HG03175 (cell line): ENCODE measurements at regions not wholly inside any gene's neighbourhood (a gene's known extent, or its start where the extent isn't known, plus 50 kb on each side); places are given as distances from the start of the nearest gene placed in this dataset.
"Not testable (repeated sequence)": the region's sequence is repeated elsewhere in the genome, so short reads cannot be mapped to it uniquely, and the experiment has no call there.

ENCODE experiments used
- ATAC-seq: cut with Tn5 transposase; IDR thresholded peaks from one replicate; pipeline ENCODE4 v1.9.1; 2021; ENCODE audit warnings: mild to moderate bottlenecking, moderate library complexity; ENCODE audit not compliant: unreplicated experiment

DNA sequence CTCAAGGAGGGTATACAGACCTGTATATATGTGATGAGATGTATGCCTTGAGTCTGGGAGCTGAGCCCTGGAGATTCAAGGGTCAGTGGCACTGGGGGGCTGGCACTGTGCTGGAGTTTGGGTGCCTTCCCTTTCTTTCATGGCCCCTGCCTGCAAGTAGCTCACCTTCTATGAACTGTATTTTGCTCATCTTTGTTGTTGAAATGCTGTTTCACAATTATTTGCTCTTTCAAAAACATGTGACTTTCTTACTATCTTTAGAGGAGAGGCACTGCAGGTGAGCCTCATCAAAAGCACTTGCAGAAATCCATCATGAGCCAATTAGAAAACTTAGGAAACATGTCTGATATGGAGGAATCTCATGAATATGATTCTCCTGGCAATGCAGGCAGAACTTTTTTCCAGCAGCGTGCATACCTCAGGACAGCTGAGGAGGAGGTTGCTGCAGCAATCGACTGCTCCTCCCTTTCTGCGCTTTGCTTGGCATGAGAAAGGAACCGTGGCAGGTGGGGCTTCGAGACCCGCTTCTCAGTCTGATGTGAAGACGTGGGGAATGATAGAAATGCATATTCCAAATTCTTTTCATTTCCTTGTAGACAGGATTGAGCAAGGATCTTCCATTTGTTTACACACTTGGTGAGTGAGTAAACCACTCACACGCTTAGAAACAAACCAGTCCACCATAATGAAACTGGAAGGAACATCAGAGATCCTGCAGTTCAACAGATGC is 178.4 kb upstream of the E2F8 start:
- no peak for ATAC-seq

DNA sequence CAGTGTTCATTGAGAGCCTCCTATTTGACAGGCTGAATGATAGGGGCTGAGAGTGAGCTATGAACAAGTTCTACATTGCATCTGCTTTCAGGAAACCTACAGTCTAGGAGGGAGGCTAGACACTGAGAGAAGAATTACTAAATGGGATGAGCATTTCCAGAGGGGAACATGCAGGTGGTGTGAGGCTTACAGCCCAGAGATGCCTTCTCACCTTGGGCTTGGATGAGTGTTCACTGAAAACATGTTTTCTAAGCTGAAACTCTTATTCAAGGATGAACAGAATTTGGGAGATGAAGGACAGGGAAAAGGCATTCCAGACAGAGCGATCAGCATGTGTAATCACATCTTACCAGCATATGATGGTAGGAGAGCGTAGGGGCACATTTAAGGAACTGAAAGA is 177.5 kb upstream of the E2F8 start:
- ATAC-seq = no peak

DNA sequence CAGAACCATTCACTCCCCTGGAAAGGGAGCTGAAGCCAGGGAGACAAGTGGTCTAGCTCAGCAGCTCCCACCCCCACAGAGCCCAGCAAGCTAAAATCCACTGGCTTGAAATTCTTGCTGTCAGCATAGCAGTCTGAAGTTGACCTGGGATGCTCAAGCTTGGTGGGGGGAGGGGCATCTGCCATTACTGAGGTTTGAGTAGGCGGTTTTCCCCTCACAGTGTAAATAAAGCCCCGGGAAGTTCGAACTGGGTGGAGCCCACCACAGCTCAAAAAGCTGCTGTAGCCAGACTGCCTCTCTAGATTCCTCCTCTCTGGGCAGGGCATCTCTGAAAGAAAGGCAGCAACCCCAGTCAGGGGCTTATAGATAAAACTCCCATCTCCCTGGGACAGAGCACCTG is 171.3 kb upstream of the E2F8 start:
- not testable (repeated sequence) for ATAC-seq

DNA sequence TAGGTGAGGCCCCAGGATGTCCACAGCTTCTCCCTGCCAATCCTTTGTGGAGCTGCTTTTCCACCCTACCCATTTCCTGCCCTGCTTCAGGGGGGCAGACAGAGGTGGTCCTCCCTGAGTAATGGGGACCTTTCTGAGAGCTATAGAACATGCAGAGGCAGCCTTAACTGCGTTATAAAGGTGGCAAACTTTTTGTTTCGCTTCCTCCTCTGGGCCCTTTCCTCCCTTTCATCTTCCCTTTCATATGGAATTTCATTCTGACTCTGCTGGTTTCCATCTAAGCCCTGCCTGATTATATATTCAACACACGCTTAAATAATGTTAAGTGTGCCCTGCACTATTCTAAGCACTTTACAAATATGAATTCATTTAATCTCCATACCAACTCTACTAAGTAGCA is 169.3 kb upstream of the E2F8 start:
- no peak for ATAC-seq

DNA sequence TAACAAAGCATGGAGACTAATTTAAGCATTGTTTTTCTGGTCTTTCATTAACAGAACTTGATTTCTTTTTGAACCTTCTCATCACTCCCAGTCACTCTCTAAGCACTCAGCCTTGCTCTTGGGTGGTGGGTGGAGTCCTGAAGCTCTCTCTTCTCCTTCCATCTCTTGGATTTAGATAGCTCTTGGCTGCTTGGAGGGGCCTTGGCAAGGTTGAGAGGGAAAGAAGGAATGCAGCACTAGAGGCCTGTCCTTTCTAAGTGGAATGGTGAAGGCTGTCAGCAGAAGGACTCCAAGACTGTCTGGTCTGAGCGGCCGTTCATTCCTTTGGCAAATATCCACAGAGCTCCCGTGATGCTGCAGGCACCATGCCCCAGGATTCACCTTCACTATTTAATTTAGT is 168.6 kb upstream of the E2F8 start:
- ATAC-seq = no peak

DNA sequence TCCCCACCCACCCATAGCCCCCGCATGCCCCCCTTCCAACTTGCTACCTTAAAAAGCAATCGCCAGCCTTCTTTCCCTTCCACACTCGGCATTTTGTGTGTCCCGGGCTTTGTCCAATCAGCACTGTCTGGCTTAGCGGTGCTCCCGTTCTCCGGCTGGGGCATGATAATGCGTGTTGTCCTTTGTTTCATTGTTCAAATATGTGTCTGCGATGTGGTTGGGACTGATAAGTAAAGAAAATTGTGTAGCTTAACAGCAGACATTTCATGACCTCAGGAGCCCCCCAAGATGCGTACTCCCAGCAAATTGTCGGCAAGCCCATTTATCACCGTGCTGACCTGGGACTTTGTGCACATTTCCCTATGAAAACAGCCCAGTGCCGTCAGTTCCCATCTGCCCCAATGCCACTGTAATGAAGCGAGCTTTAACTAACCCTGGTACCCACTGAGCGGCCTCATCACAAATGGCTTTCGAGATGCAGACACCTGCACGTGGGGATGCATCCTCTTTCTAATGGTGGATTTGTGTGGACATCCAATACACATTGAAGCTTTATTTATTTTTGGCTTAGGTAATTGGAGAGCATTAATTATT is 167.0 kb upstream of the E2F8 start:
- ATAC-seq = no peak

DNA sequence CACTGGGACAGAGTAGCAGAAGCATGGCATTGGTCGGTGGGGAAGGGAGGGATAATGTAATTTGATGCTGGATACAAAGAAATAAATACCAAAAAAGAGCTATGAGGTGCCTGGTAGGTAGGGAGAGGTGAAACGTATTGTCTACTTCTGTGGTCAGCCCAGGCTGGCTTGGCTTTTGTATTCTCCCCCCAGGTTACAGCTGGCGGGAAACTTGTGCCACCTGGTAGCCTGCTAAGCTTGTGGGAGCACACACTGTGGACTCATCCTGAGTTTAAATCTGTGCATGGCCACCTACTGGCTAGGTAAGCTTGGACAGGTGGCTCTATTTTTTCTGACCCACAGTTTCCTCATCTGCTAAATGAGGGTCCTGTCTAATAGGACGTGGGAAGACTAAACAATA is 165.2 kb upstream of the E2F8 start:
- no peak for ATAC-seq

DNA sequence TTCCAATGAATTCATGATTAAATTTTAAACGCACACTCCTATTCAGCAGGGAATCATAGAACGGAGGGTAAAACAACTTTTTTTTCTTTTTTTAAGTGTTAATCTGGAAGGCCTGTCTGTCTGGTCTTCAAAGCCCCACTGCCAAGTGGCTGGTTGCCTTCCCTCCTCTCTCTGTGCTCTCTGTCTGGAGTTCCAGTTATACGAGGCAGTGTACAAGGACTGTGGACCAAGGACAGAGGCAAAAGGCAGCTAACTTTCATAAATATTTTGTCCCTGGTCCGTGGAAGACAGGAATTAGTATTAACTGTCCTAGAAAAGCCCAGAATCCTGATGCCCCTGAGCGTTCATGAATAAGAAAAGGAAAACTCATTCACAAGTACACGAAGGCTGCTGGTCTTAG is 164.0 kb upstream of the E2F8 start:
- ATAC-seq = no peak

DNA sequence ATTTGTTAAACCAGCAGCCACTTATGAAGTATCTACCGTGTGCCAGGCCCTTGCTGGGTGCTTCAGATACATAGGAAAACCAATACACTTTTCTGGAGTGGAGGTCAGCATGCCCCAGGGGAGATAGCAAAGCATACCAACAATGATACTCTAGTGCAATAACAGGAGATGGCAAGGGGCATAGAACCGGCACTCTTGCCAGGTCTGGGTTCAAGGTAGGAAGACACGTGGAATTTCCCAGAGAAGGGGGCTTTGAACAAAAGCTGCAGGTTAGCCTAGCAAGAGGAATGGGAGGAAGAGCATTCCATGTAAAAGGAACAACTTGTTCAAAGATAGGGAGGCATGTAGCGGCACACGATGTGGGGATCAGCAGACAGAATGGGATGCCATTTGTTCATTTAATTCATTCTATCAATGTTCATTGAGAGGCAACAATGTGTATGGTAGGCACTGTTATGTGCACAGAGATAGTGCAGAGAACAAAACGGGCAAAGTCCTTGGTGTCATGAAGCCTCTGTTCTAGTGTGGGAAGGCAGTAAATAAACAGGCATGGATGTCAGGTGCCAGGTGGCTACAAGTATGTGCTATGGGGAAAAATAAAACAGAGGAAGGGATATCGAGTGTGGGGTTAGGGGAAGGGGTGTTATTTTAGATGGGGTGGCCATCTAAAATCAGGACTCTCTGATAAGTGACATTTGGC is 162.6 kb upstream of the E2F8 start:
- ATAC-seq = no peak

DNA sequence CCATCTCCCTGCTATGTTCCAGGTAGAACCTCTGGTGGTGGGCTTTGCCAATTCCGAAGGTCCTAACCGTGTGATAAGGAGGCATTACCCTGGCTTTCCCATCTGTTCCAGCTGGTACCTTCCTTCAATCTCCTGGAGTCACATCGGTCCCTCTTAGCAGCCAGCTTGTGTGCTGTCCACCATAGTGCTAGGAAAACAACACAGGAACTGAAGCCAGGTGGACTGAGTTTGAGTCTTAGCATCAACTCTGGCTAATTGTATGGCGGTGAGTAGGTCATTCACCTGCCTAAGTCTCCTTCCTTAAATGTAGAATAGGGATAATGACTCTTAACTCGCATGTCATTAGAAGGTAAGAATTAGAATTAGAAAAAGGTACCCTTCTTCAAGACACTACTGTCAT is 159.6 kb upstream of the E2F8 start:
- ATAC-seq = no peak

DNA sequence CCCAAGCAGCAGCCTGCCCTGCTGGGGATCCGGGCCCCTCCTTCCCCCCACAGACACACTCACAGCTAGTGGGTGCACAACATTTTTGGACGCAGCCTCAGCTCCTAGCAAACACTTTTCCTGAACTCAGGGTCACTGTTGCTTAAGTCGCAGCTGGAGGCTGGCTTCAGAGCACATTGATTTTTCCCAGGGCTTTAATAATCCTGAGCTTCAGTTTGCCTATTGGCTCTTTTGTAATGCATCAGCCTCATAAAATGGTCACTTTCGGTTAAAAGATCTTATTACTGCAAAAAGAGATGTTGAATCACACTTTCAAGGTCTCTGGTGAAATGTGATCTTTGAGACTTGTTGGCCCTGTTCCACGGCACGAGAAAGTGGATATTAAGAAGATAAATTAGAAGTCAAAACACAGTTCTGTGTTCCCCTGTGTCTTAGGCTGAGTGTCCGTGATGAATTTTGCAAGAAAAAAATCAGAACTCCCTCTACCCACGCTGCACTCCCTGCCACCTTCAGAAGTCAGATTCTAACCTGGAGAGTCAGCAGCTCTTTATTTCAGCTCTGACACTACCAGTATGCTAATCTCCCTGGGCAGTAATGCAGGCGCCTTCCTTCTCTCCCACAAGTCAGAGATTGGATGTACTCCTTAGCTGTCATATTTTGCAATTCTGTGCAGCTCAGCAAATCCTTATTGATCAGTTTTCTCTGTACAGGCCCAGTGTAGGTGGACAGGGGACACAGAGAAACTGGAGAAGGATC is 158.2 kb upstream of the E2F8 start:
- ATAC-seq = no peak

DNA sequence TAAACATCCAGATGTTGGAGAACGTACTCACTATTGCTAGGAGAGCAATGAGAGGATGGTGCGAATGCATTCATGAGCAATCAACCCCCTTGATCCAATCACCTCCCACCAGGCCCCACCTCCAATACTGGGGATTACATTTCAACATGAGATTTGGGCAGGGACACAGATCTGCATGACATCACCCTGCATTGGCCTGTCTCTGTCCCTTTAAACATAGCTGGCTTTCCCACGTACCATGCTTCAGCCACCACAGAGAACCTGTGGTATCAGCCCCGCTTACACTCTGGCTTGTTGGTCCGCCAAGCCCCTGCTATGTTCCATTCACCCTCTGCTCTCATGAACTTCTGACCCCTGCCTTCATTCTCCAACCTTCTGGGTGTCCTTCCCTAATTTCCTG is 157.5 kb upstream of the E2F8 start:
- no peak for ATAC-seq

DNA sequence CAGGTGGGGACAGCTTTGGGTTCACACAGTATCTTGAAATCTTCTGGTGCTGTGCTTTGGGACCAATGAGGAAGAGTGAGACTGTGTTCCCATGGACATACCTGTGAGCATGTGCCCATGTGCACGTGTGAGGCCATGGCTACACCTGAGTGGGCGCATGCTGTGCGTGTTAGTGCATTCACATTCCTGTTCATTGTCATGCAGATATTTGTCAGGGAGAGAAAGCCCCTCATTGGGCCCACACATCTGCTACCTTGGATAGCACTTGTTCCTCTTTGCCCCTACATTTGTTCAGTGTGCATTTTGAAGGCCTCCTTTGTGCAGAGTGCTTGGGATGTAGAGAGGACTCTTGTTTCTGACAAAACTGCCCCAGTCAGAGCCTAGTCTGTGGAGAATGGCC is 154.3 kb upstream of the E2F8 start:
- ATAC-seq = no peak

DNA sequence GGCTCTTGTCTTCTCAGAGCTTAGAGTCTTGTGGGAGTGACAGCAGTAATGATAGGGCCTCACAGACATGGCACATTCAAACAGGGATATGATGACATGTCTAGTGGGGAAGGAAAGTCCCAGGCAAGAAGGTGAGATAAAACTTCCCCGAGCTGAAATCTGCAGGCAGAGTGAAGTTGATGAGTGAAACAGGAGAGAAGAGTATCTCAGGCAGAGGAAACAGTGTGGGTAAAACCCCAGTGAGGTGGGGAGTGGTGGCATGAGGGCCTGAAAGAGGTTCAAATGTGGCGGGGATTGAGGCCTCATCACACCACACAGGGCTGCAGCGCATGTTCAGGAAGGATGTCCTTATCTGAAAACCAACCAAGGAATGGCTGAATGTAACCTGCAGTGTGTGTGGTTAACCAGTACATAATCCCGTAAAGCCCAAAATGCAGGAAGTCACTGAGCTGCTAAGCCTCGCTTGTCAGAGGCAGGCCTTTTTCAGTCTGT is 153.8 kb upstream of the E2F8 start:
- ATAC-seq = no peak

DNA sequence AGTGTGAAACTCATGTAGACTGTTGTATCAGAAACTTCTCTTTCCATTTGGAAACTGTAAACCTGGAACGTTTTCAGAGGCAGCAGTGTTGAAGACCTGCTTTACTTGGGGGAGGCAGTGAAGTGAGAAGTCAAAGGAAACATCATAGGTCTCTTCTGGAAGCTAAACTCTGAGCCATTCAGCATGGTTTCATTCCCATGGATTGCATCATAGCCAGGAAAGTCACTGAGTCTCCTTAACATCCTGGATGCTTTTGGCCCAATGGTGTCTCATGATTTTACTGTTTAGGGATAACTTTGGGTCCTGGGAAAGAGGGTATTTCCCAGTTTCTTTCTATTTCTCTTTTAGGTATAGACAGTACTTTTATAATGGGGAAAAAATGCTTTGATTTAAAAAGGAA is 153.2 kb upstream of the E2F8 start:
- no peak for ATAC-seq

DNA sequence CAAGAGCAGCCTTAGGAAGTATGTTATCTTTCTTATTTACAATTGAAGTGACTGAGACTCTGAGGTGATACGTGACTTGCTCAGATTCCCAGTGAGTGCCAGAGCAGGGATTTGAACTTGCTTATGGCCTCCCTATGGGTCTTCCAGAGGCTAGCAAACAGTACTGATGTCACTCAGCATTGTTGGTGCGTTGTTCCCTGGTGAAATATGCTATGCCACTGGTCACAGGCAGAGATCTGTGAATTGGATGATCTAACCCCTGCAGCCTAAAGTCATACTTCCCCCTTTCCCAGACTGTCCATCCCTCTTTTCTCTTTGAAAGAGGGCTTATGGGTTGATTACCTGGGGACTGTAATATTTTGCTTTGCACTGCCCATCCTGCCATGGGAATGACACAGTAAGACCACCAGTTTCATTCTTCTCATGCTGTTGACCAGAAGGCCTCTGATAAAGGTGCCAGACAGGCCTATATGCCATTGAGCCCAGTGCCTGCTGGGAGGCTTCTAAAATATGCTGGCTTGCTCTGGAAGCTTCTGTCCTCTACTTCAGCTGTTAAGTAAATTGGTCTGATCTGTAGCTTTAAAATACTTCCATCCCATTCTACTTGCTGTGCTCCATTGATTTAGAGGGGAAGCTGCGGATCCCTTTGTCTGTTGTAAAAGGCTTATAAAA is 152.2 kb upstream of the E2F8 start:
- ATAC-seq = no peak

DNA sequence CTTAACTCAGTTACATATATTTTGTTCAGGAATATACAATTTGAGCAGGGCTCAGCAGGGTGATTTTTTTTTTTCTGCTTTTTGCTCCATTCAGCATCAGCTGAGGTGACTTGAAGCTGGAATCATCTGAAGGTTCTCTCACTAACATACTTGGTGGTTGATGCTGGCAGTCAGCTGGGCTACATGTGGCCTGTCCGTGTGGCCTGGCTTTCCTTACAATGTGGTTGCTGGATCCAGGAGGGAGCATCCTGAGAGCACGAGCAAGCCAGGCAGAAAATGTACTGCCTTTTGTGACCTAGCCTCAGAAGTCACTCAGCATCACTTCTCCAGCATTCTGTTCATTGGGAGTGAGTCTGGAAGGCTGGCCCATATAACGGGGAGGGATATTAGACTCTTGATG is 151.6 kb upstream of the E2F8 start:
- ATAC-seq = no peak

DNA sequence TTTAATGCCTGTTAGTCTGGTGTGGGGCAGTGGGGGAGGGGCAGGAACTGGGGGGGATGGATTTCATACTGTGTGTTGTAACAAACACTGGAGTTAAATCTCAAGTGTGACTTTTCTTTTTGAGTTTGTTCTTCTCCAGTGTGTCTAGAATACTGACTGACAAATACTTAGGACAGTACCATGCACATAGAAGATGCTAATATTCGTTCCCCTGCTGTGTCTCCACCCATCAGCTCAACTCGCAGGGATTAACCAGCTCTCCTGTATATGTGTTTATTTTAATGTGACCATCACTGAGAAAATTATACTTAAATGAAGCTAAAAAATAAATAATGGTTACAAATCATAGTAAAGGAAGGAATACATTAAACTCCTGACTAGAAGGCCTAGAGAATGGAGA is 150.9 kb upstream of the E2F8 start:
- no peak for ATAC-seq

DNA sequence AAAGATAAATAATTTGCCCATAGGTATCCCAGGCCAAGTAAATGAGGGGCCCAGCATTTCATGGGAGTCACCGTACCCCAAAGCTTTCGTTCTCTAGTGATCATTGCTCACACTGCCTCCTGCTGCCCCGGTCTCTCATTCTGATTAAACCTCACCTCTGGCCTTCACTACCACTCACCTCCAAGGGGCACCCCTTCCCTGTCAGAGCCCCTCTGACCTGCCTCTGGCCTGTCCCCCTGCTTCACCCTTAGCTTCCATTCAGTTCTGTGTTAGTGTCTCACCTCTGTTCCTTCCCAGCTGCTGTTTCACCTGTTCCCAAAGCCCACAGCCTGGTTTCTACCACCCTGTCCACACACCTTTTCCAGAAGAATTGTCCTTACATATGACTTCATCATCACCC is 150.3 kb upstream of the E2F8 start:
- no peak for ATAC-seq

DNA sequence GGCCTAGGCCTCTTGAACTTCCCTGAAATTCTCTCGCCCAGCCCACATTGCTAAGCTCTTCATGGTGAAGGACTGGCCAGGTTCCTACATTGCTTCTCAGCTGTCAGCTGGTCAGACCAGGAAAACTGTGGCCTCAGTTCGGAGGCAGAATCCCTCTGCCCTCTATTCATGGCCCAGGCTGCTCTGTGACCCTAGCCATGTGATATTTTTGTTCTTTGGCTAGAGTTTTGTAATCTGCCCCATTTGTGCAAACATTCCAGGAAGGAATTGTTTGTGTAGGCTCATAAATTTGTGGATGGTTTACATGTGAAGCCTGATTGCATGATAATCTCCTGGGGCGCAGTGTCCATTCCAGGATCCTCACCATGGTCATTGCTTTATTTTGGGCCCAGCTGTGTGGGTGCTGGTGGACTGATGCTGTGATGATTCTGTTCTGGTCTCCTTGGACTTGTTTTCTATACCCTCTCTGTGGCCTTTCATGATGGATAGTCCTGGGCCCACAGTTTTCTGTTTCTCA is 149.1 kb upstream of the E2F8 start:
- ATAC-seq = no peak

DNA sequence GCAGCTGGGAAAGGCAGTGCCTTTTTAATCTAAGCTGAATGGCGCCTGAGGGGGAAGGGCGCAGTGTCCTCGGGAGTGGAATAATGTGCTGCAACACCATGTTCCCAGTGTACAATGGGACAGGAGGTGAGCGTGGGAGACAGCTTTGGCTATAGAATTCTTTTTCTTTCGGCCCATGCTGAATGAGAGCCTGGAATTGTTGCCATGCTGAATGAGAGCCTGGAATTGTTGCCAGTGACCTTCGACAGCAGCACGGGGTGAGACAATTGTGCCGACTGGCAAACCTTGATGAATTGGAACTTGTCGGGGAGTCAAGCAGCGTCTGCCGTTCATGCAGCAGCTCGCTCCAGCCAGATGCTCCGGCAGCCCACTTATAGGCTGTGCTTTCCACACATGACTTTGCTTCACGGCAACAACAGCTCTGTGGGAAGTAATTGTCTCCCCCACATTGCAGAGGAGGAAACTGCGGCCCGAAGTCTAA is 141.4 kb upstream of the E2F8 start:
- ATAC-seq = no peak
